ENCODE measurements at regions not wholly inside any gene's neighbourhood (a gene's known extent, or its start where the extent isn't known, plus 50 kb on each side); places are given as distances from the start of the nearest gene placed in this dataset.
"Not testable (repeated sequence)": the region's sequence is repeated elsewhere in the genome, so short reads cannot be mapped to it uniquely, and the experiment has no call there.

DNA sequence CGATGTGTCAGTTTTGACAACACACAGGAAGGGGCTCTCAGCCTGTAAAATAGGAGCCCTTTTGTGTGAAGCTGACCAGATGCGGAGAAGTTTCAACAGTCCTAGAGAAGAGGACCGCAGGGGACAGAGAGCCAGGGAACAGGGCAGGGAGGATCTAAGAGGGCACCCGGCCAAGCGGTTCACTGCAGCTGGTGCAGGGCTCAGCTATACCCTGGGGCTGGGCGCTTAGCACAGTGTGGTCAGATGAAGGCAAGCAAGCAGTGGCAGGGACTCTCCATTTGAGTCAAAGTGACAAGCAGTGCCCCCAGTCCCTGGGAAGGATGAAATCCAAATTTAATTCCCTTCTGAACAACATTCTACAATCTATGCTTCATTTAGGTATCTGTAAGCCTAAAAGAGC lies 88.9 kb upstream of the PLGLB2 start:
- H3K27me3 ChIP-seq = not testable (repeated sequence)

DNA sequence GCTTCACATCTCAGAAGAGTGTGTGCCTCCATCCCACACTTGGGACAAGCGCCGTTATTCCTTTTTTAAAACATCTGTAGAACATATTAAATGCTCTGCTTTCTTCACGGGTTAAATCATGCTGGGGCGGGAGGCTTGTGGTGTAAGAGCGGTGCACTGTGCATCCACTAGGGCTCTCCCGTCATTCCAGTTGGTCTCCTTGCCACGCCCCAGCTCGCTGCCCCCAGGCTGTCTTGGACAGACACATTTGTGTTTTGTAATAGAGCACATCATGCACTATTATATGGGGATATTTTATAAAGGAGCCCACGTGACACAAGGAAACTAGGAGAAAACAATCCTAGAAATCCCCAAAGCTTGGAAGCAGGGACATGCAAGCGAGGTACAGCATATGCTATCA lies 87.7 kb upstream of the PLGLB2 start:
- H3K4me1 ChIP-seq; H3K36me3 ChIP-seq; DNase-seq (ENCODE audit: extremely low spot score); H3K9me3 ChIP-seq; H3K27ac ChIP-seq (replicated peaks in 1 of 4); H3K27me3 ChIP-seq; intact Hi-C loops (cut with DNase I); H3K4me3 ChIP-seq: not testable (repeated sequence)
- WGBS = 89% methylated on average over 9 of the region's 10 CpGs

More for the DNA sequence above, 88.9 kb upstream of the PLGLB2 start:
- H3K4me1 ChIP-seq; H3K4me3 ChIP-seq; DNase-seq (ENCODE audit: extremely low spot score); H3K36me3 ChIP-seq; H3K9me3 ChIP-seq; intact Hi-C loops (cut with DNase I); H3K27ac ChIP-seq (replicated peaks in 1 of 4): not testable (repeated sequence)
- 70% methylated on average over 4 of the region's 6 CpGs for whole genome bisulfite sequencing

DNA sequence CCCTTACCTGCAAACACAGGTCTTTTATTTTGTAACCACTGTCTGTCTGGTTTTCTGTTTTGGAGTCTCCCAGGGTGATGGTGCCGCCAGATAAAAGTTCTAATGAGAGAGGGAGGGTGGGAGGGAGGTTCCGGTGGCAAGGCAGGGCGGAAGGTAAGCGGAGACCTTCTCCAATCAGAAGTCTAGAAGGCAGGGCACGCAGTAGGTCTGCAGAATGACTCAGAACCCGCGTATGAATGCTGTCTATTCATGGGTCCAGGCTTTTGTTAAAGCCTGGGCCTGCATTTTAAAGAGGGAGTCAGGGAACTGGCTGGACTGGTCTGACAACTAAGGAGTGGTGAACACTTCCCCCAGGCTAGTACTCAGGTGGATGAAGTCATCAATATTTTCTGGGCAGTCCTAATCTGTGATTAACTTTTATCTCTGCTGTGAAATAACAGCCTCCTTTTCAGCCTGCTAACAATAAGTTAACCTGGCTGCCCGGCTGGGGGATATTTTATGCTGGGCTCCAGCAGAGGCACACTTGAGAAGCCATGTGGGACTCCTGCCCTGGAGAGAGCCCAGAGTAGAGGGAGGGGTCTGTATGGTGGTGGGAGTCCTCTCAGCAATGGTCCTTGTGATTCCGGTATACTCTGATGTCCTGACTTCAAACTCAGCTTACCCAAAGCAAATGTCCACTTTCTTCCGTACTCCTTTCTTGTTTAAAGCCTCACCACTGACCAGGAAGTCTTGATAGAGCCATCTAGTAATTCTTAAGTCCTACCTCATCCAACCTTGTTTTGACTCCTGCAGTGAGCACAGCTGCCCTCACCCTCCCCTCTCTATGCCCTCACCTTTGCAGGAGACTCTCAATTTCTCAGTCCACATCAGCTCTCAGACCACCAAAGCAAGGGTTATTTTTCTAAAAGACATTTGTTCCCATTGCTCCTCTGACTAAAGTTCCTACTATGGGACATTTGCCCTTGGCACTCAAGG lies 85.3 kb upstream of the PLGLB2 start:
- H3K9me3 ChIP-seq; H3K4me1 ChIP-seq; H3K36me3 ChIP-seq; H3K27me3 ChIP-seq; H3K4me3 ChIP-seq; DNase-seq (ENCODE audit: extremely low spot score); H3K27ac ChIP-seq (replicated peaks in 1 of 4); intact Hi-C loops (cut with DNase I): not testable (repeated sequence)
- WGBS = 85% methylated on average over 9 of the region's 10 CpGs

DNA sequence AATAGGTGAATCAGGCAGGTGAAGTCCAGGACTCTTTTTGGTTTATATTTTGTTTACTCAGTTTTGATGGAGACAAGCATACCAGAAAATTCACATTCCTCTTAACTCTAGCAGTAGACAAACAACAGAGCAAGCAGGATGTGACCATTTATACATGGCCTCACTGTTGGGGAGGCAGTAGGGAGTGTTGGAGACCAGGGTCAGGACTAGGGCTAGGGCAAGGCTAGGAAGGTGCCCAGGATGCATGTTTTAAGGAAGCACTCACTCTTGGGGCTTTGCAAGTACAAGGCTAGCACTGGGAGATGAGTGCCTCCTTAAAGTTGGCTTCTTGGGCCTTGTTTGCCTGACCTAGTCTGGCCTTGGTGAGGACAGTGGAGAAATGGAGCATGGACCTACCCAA lies 84.5 kb upstream of the PLGLB2 start:
- H3K27ac ChIP-seq (replicated peaks in 1 of 4); intact Hi-C loops (cut with DNase I); H3K9me3 ChIP-seq; H3K4me1 ChIP-seq; DNase-seq (ENCODE audit: extremely low spot score); H3K4me3 ChIP-seq; H3K27me3 ChIP-seq; H3K36me3 ChIP-seq: not testable (repeated sequence)

DNA sequence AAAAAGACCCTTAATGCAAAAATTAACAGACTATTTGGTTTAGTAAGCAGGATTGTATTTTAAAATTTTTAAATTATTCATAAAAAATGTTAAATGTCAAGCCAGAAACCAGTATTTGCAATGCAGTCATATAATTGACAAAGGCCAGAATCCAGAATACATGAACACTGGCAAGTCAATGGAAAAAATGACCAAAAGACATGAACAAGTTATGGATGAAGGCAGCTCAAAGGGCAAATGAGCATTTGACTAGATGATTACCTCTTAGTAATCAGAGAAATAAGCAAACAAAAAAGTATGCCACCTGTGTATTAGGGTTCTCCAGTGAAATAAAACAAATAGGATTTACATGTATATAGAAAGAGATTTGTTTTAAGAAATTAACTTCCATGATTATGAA lies 80.9 kb upstream of the PLGLB2 start:
- H3K27ac ChIP-seq (replicated peaks in 1 of 4); H3K4me1 ChIP-seq; intact Hi-C loops (cut with DNase I); DNase-seq (ENCODE audit: extremely low spot score); H3K9me3 ChIP-seq; H3K4me3 ChIP-seq; H3K36me3 ChIP-seq; H3K27me3 ChIP-seq: not testable (repeated sequence)

DNA sequence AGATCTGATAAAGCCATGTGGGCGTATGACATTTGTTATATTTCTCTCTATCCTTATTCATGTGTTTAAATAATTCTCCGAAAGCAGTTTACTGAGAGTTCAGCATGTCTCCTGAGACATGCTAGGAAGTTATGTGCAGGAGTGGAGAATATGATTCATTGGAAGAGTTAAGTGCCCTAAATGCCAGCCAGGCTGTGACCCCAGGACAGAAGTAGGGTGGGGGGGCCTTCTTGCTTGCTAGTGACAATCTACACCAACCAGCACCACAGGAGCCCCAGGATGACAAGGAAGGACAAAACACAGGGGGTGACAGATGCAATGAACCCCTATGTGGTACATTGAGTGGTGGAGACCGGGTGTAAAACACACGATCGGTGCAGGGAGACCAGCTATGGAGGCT lies 79.5 kb upstream of the PLGLB2 start:
- no CpG with 5 or more reads among the region's 5 CpGs for WGBS

DNA sequence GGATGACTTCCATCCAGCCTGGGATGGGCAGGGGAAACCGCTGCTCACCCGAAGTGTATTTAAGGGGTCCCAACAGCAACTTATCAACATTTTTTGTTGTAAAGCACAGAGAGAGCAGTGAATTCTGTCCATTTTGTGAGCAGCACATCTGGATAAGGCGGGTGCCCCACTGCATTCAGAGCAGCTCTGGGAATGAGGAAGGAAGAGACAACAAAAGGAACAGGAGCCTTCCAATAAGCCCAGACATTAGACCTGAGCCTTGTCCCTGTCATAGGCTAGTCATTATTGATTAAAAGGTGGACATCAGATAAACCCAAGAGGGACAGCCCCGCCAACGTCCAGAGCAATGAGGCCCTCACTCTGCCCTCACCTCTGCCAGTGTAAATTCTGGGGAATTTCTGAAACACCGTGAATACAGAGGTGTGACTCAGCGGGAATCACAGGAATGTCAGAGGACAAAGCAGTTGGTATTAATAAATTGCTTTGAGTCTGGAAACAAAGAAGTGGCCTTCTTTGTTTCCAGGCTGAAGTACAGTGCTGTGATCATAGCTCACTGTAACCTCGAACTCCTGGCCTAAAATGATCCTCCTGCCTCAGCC lies 78.2 kb upstream of the PLGLB2 start:
- H3K4me1 ChIP-seq; H3K27ac ChIP-seq (replicated peaks in 1 of 4); H3K9me3 ChIP-seq; H3K36me3 ChIP-seq; H3K4me3 ChIP-seq; H3K27me3 ChIP-seq; intact Hi-C loops (cut with DNase I); DNase-seq (ENCODE audit: extremely low spot score): not testable (repeated sequence)
- 100% methylated on average over 1 of the region's 8 CpGs for WGBS

More for the DNA sequence above, 79.5 kb upstream of the PLGLB2 start:
- H3K36me3 ChIP-seq; H3K4me1 ChIP-seq; H3K27ac ChIP-seq (replicated peaks in 1 of 4); DNase-seq (ENCODE audit: extremely low spot score); intact Hi-C loops (cut with DNase I); H3K4me3 ChIP-seq; H3K27me3 ChIP-seq; H3K9me3 ChIP-seq: not testable (repeated sequence)

DNA sequence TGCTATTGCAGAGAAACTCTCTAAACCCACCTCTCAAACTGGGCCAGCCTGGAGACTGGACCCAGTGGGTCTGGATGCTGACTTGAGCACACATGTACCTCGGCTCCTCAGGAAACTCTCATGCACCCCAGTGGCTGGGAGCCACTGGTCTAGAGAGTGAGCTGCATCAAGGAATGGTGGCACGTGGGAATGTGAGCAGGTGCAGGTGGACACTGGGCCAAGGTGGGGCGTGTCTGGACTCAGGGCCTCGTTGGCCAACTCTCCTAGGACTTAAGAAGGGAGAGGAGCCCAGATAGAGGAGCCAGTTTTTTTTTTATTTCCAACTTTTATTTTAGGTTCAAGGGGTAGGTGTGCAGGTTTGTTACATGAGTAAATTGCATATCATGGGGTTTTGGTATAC lies 75.5 kb upstream of the PLGLB2 start:
- intact Hi-C loops (cut with DNase I); H3K9me3 ChIP-seq; H3K27ac ChIP-seq (replicated peaks in 1 of 4); H3K36me3 ChIP-seq; H3K4me3 ChIP-seq; DNase-seq (ENCODE audit: extremely low spot score); H3K4me1 ChIP-seq; H3K27me3 ChIP-seq: not testable (repeated sequence)
- no CpG with 5 or more reads among the region's 4 CpGs for whole genome bisulfite sequencing

DNA sequence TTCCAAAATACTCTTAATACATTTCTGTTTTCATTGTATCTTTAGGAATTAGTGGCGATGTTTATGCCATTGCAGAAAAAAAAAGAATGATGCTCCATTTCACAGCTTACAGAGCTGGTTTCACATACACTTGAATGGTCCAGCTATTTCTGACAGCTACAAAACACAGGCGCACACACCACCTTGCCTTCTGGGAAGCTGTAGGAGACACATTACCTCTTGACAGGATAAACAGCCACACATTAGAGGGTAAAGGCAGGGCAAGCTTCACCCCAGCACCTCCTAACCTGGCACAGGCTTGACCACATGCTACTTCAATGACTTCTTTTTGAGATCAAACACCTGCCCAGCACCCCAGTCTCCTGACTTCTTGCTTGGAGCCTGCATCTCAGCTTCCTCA lies 73.2 kb upstream of the PLGLB2 start:
- H3K27ac ChIP-seq (replicated peaks in 1 of 4); H3K36me3 ChIP-seq; DNase-seq (ENCODE audit: extremely low spot score); H3K4me3 ChIP-seq; H3K27me3 ChIP-seq; intact Hi-C loops (cut with DNase I); H3K4me1 ChIP-seq; H3K9me3 ChIP-seq: not testable (repeated sequence)
- WGBS = no CpG with 5 or more reads among the region's 2 CpGs

DNA sequence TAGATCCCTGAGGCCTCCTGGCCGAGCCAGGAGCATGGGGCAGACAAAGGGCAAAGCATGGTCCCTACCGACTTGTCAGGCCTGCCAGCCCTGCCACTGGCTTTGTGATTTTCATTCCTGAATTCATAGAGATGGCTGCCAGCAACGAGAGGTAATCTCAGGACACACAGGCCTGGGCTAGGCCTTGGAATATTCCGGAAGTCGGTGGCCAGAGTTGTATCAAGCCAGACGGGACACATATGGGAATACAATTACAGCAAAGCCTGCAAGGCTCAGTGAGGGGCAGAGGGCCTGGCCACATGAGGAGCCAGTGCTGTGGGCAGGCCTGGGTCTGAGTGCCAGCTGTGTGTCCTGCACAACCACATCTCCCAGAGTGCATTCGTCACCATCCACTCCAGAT lies 72.4 kb upstream of the PLGLB2 start:
- WGBS = no CpG with 5 or more reads among the region's 7 CpGs
- H3K27ac ChIP-seq (replicated peaks in 1 of 4); intact Hi-C loops (cut with DNase I); H3K4me3 ChIP-seq; H3K9me3 ChIP-seq; H3K27me3 ChIP-seq; H3K4me1 ChIP-seq; DNase-seq (ENCODE audit: extremely low spot score); H3K36me3 ChIP-seq: not testable (repeated sequence)

DNA sequence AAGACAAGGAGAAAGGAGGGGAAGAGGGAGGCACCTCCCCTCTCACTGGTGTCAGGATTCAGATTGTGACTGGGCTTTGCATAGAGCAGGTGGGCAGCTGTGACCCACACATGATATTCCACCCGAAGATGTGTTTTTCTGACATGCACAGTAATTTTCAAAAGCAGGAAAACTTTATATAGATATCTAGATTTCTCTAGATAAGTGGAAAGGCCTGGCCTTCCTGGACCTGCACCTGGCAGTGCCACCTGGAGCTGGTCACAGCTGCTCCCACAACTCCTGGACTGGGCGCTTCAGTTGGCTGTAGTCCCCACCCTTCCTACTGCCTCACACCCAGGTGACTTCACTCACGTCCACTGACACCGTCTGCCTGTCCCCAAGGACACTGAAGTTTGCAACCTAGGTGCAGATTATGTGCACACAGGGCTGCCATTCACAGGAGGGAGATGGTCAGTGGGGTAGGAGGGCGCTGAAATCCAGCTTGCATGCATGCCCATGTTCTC lies 70.4 kb upstream of the PLGLB2 start:
- H3K4me1 ChIP-seq; H3K27me3 ChIP-seq; H3K36me3 ChIP-seq; H3K4me3 ChIP-seq; H3K27ac ChIP-seq (replicated peaks in 1 of 4); DNase-seq (ENCODE audit: extremely low spot score); H3K9me3 ChIP-seq; intact Hi-C loops (cut with DNase I): not testable (repeated sequence)
- WGBS = 91% methylated on average over 1 of the region's 5 CpGs

DNA sequence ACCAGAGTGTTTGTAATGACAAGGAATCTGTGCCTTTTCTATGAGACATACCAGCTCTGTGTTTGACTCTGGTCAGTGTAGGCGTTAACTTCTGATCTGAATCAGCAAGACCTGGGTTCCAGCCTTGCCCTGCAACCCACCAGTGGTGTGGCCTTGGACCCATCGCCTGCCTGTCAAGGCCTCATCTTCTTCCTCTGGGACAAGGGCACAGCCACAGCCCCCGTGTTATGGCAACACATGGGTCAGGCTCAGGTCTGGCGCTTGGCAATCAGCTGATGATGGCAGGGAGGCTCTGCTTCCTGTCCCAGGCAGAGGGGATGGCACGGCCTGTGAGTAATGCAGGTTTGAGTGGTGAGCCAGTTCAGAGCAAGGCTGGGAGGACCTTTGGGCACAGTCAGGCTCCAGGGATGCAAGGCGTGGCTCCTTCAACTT lies 69.1 kb upstream of the PLGLB2 start:
- H3K4me1 ChIP-seq; H3K36me3 ChIP-seq; intact Hi-C loops (cut with DNase I); H3K4me3 ChIP-seq; DNase-seq (ENCODE audit: extremely low spot score); H3K27ac ChIP-seq (replicated peaks in 1 of 4); H3K9me3 ChIP-seq; H3K27me3 ChIP-seq: not testable (repeated sequence)
- WGBS = no CpG with 5 or more reads among the region's 6 CpGs

DNA sequence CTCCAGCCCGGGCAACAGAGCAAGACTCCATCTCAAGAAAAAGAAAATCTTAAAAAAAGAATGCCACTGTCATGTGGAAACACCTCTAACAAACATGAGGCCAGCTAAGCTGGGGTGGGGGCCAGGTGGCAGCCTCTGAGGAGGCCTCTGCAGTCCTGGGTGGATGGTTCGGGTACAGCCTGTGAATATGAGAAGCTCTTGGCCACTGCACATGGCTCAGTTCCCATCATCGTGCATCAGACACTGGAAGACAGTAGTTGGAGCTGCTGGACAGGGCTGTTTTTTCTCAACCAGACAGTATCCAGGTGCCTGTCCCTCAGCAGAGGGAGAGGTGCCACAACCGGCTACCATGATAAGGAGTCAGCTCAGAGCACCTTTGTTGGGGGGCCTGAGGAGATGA lies 67.9 kb upstream of the PLGLB2 start:
- H3K4me1 ChIP-seq; intact Hi-C loops (cut with DNase I); H3K4me3 ChIP-seq; H3K27me3 ChIP-seq; H3K27ac ChIP-seq (replicated peaks in 1 of 4); H3K36me3 ChIP-seq; H3K9me3 ChIP-seq; DNase-seq (ENCODE audit: extremely low spot score): not testable (repeated sequence)
- WGBS = no CpG with 5 or more reads among the region's 4 CpGs

Measured in esophagus muscularis mucosa (tissue), 4 donors.